Renal cortical epithelial cell (primary cell): ENCODE measurements at regions not wholly inside any gene's neighbourhood (a gene's known extent, or its start where the extent isn't known, plus 50 kb on each side); places are given as distances from the start of the nearest gene placed in this dataset.
"Not testable (repeated sequence)": the region's sequence is repeated elsewhere in the genome, so short reads cannot be mapped to it uniquely, and the experiment has no call there.

Source experiments
- DNase-seq: peaks from one replicate; pipeline ENCODE4 v3.0.0-alpha.2; 2011; ENCODE audit warnings: low read depth

- no peak for DNase-seq
Observed at GRCh38 chr2:76257802-76258201, 547.1 kb upstream of the GCFC2 start.

- no peak for DNase-seq
Observed at GRCh38 chr2:76256458-76257088, 545.9 kb upstream of the GCFC2 start.

GRCh38 chr2:76252704-76253103 lies 542.0 kb upstream of the GCFC2 start:
- no peak for DNase-seq

- DNase-seq, result no peak
Observed at GRCh38 chr2:76251342-76251741, 540.6 kb upstream of the GCFC2 start.

GRCh38 chr2:76247006-76247405 lies 536.3 kb upstream of the GCFC2 start:
- no peak for DNase-seq

GRCh38 chr2:76211991-76212985 lies 501.6 kb upstream of the GCFC2 start:
- DNase-seq, result no peak

GRCh38 chr2:76210551-76210950 lies 499.8 kb upstream of the GCFC2 start:
- no peak for DNase-seq

GRCh38 chr2:76204048-76204447 lies 493.3 kb upstream of the GCFC2 start:
- DNase-seq, result no peak

- DNase-seq, result no peak
Observed at GRCh38 chr2:76202866-76203265, 492.2 kb upstream of the GCFC2 start.

GRCh38 chr2:76197842-76198448 lies 487.2 kb upstream of the GCFC2 start:
- DNase-seq, result peak; percentile 72

GRCh38 chr2:76197428-76197827 lies 486.7 kb upstream of the GCFC2 start:
- no peak for DNase-seq

GRCh38 chr2:76194031-76194775 lies 483.5 kb upstream of the GCFC2 start:
- no peak for DNase-seq

- no peak for DNase-seq
Observed at GRCh38 chr2:76193089-76193488, 482.4 kb upstream of the GCFC2 start.

- no peak for DNase-seq
Observed at GRCh38 chr2:76188334-76189008, 477.8 kb upstream of the GCFC2 start.

GRCh38 chr2:76187415-76187814 lies 476.7 kb upstream of the GCFC2 start:
- no peak for DNase-seq

GRCh38 chr2:76180676-76181075 lies 470.0 kb upstream of the GCFC2 start:
- peak; percentile 69 for DNase-seq

GRCh38 chr2:76178610-76179009 lies 467.9 kb upstream of the GCFC2 start:
- no peak for DNase-seq

GRCh38 chr2:76175295-76175694 lies 464.6 kb upstream of the GCFC2 start:
- DNase-seq, result no peak

- no peak for DNase-seq
Observed at GRCh38 chr2:76174505-76174904, 463.8 kb upstream of the GCFC2 start.

- DNase-seq, result not testable (repeated sequence)
Observed at GRCh38 chr2:76173206-76173605, 462.5 kb upstream of the GCFC2 start.

- DNase-seq, result not testable (repeated sequence)
Observed at GRCh38 chr2:76172154-76172595, 461.5 kb upstream of the GCFC2 start.
